ENCODE measurements at regions not wholly inside any gene's neighbourhood (a gene's known extent, or its start where the extent isn't known, plus 50 kb on each side); places are given as distances from the start of the nearest gene placed in this dataset.

GRCh38 chr4:89419111-89419695 lies 111.6 kb upstream of the GPRIN3 start:
- peaks cover 9% of the 10 kb centered on the region; the same call in 1 of the 2 replicates for H3K4me1 ChIP-seq
- H3K36me3 ChIP-seq: no peaks in the 10 kb centered on the region
- H3K9me3 ChIP-seq: no peaks in the 10 kb centered on the region
- no peak overlapping the region for H3K27ac ChIP-seq
- H4K20me1 ChIP-seq: no peaks in the 10 kb centered on the region
- no peaks in the 10 kb centered on the region for H3K27me3 ChIP-seq
- no peak overlapping the region for H3K4me3 ChIP-seq
- no peak overlapping the region for H3K9ac ChIP-seq
- no peak for TF ChIP-seq Cebpa-rat (IDR thresholded peaks at IDR 0.05)
- no peak overlapping the region for H3K4me2 ChIP-seq

- no peaks in the 10 kb centered on the region for H4K20me1 ChIP-seq
- TF ChIP-seq Cebpa-rat (IDR thresholded peaks at IDR 0.05): no peak
- H3K27ac ChIP-seq: no peak overlapping the region
- H3K27me3 ChIP-seq: no peaks in the 10 kb centered on the region
- no peak overlapping the region for H3K9ac ChIP-seq
- H3K4me1 ChIP-seq: peaks cover 4% of the 10 kb centered on the region
- no peak overlapping the region for H3K4me3 ChIP-seq
- H3K9me3 ChIP-seq: no peaks in the 10 kb centered on the region
- no peak overlapping the region for H3K4me2 ChIP-seq
- H3K36me3 ChIP-seq: no peaks in the 10 kb centered on the region
Measured at GRCh38 chr4:89416960-89417359, 109.4 kb upstream of the GPRIN3 start.

- no peak overlapping the region for H3K27ac ChIP-seq
- H3K4me2 ChIP-seq: no peak overlapping the region
- no peak overlapping the region for H3K9ac ChIP-seq
- no peak for TF ChIP-seq Cebpa-rat (IDR thresholded peaks at IDR 0.05)
- H3K27me3 ChIP-seq: no peaks in the 10 kb centered on the region
- H3K36me3 ChIP-seq: no peaks in the 10 kb centered on the region
- no peaks in the 10 kb centered on the region for H4K20me1 ChIP-seq
- no peak overlapping the region for H3K4me3 ChIP-seq
- H3K4me1 ChIP-seq: peaks cover 27% of the 10 kb centered on the region
- no peaks in the 10 kb centered on the region for H3K9me3 ChIP-seq
Measured at GRCh38 chr4:89413518-89413917, 105.9 kb upstream of the GPRIN3 start.

- Histone ChIP-seq H3K4me3 (no peak overlapping the region), H3K36me3 (no peaks in the 10 kb centered on the region), H3K9ac (no peak overlapping the region), H3K27me3 (no peaks in the 10 kb centered on the region), H4K20me1 (no peaks in the 10 kb centered on the region), H3K27ac (no peak overlapping the region), H3K4me1 (peaks cover 27% of the 10 kb centered on the region), H3K9me3 (no peaks in the 10 kb centered on the region), H3K4me2 (peak overlapping the region; percentile 55)
- TF ChIP-seq Cebpa-rat (IDR thresholded peaks at IDR 0.05): no peak
Measured at GRCh38 chr4:89411539-89412309, 104.1 kb upstream of the GPRIN3 start.

- Histone ChIP-seq H3K4me3 (no peak overlapping the region), H3K27ac (no peak overlapping the region), H3K36me3 (no peaks in the 10 kb centered on the region), H3K9ac (no peak overlapping the region), H3K4me1 (peaks cover 27% of the 10 kb centered on the region), H4K20me1 (no peaks in the 10 kb centered on the region), H3K9me3 (no peaks in the 10 kb centered on the region), H3K27me3 (no peaks in the 10 kb centered on the region), H3K4me2 (peak overlapping the region; percentile 55)
- no peak for TF ChIP-seq Cebpa-rat (IDR thresholded peaks at IDR 0.05)
Measured at GRCh38 chr4:89410687-89411086, 103.1 kb upstream of the GPRIN3 start.

GRCh38 chr4:89404530-89404929 lies 96.9 kb upstream of the GPRIN3 start:
- H3K4me3 ChIP-seq: no peak overlapping the region
- TF ChIP-seq Cebpa-rat (IDR thresholded peaks at IDR 0.05): no peak
- H4K20me1 ChIP-seq: no peaks in the 10 kb centered on the region
- peaks cover 4% of the 10 kb centered on the region; the same call in 1 of the 2 replicates for H3K4me1 ChIP-seq
- H3K9me3 ChIP-seq: no peaks in the 10 kb centered on the region
- no peak overlapping the region for H3K27ac ChIP-seq
- no peak overlapping the region for H3K9ac ChIP-seq
- H3K36me3 ChIP-seq: no peaks in the 10 kb centered on the region
- no peak overlapping the region for H3K4me2 ChIP-seq
- no peaks in the 10 kb centered on the region for H3K27me3 ChIP-seq

- no peak for TF ChIP-seq Cebpa-rat (IDR thresholded peaks at IDR 0.05)
- H3K9me3 ChIP-seq: no peaks in the 10 kb centered on the region
- H3K4me3 ChIP-seq: no peak overlapping the region
- H4K20me1 ChIP-seq: no peaks in the 10 kb centered on the region
- no peaks in the 10 kb centered on the region for H3K36me3 ChIP-seq
- no peaks in the 10 kb centered on the region for H3K4me1 ChIP-seq
- H3K4me2 ChIP-seq: no peak overlapping the region
- H3K9ac ChIP-seq: no peak overlapping the region
- H3K27ac ChIP-seq: no peak overlapping the region
- no peaks in the 10 kb centered on the region for H3K27me3 ChIP-seq
Measured at GRCh38 chr4:89403826-89404225, 96.2 kb upstream of the GPRIN3 start.

- Histone ChIP-seq H3K9ac (no peak overlapping the region), H3K4me1 (no peaks in the 10 kb centered on the region), H3K4me2 (no peak overlapping the region), H3K4me3 (no peak overlapping the region), H3K9me3 (no peaks in the 10 kb centered on the region), H3K36me3 (no peaks in the 10 kb centered on the region), H4K20me1 (no peaks in the 10 kb centered on the region), H3K27ac (no peak overlapping the region), H3K27me3 (no peaks in the 10 kb centered on the region)
- TF ChIP-seq Cebpa-rat (IDR thresholded peaks at IDR 0.05): no peak
Measured at GRCh38 chr4:89400287-89401035, 92.9 kb upstream of the GPRIN3 start.

- Histone ChIP-seq H3K4me2 (no peak overlapping the region), H3K9me3 (no peaks in the 10 kb centered on the region), H3K4me3 (no peak overlapping the region), H3K9ac (no peak overlapping the region), H4K20me1 (no peaks in the 10 kb centered on the region), H3K27me3 (no peaks in the 10 kb centered on the region), H3K4me1 (no peaks in the 10 kb centered on the region), H3K27ac (no peak overlapping the region), H3K36me3 (no peaks in the 10 kb centered on the region)
- no peak for TF ChIP-seq Cebpa-rat (IDR thresholded peaks at IDR 0.05)
Measured at GRCh38 chr4:89398644-89399043, 91.0 kb upstream of the GPRIN3 start.

GRCh38 chr4:89398146-89398545 lies 90.5 kb upstream of the GPRIN3 start:
- Histone ChIP-seq H3K9ac (no peak overlapping the region), H3K36me3 (no peaks in the 10 kb centered on the region), H4K20me1 (no peaks in the 10 kb centered on the region), H3K9me3 (no peaks in the 10 kb centered on the region), H3K4me1 (no peaks in the 10 kb centered on the region), H3K4me2 (no peak overlapping the region), H3K27ac (no peak overlapping the region), H3K4me3 (no peak overlapping the region), H3K27me3 (no peaks in the 10 kb centered on the region)
- no peak for TF ChIP-seq Cebpa-rat (IDR thresholded peaks at IDR 0.05)
